ENCODE measurements at regions not wholly inside any gene's neighbourhood (a gene's known extent, or its start where the extent isn't known, plus 50 kb on each side); places are given as distances from the start of the nearest gene placed in this dataset.

DNA sequence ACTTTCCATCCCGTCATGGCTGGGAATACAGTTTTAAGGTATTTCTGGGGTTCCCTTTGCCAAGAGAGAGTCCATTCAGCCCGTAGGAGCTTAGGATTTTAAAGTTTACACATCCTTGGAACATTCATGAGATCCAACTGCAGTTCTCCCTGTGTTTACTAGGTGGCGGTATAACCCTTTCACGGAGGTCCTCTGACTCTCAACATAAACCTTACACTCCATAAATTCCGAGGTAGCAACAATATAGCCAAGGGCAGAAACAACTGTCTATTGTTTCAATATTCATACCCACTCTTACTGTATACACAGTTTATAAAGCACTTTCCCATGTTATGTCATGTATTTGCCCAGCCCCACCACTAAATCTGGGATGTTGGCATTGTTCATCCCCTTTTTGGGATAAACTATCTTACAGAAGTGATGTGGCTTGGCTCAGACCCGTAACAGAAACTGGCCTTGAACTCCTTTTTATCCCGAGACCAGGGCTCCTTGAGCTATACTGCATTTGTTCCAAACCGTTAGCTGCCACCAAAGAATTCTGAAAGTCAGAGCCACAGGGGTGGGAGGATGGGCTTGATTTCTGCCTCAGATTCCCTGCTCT is 69.2 kb upstream of the COL6A5 start:
- TF ChIP-seq EZH2phosphoT487 (conservative IDR thresholded peaks at IDR 0.05; ENCODE audit: low read length) = no peak
- TF ChIP-seq, protein P1, sequence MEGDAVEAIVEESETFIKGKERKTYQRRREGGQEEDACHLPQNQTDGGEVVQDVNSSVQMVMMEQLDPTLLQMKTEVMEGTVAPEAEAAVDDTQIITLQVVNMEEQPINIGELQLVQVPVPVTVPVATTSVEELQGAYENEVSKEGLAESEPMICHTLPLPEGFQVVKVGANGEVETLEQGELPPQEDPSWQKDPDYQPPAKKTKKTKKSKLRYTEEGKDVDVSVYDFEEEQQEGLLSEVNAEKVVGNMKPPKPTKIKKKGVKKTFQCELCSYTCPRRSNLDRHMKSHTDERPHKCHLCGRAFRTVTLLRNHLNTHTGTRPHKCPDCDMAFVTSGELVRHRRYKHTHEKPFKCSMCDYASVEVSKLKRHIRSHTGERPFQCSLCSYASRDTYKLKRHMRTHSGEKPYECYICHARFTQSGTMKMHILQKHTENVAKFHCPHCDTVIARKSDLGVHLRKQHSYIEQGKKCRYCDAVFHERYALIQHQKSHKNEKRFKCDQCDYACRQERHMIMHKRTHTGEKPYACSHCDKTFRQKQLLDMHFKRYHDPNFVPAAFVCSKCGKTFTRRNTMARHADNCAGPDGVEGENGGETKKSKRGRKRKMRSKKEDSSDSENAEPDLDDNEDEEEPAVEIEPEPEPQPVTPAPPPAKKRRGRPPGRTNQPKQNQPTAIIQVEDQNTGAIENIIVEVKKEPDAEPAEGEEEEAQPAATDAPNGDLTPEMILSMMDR (IDR thresholded peaks at IDR 0.05; ENCODE audit: insufficient read depth, low read length, poor library complexity, severe bottlenecking) = peak; percentile 69
- Histone ChIP-seq H3K27ac (ENCODE audit: low read depth, low read length) (no peak overlapping the region), H3K4me2 (ENCODE audit: low read depth, low read length, poor library complexity, severe bottlenecking) (no peak overlapping the region), H3K36me3 (ENCODE audit: low read length) (no peaks in the 10 kb centered on the region), H3K9ac (ENCODE audit: low read length) (no peak overlapping the region), H3K79me2 (ENCODE audit: insufficient read depth, low read length) (no peaks in the 10 kb centered on the region), H4K20me1 (ENCODE audit: low read depth, low read length) (no peaks in the 10 kb centered on the region), H3K9me3 (ENCODE audit: insufficient read depth, low read length) (no peaks in the 10 kb centered on the region), H3F3A (ENCODE audit: insufficient read depth) (no peaks in the 10 kb centered on the region), H3K4me3 (ENCODE audit: insufficient read depth, low read length, poor library complexity, severe bottlenecking) (no peak overlapping the region), H3K9me2 (replicated peaks; ENCODE audit: insufficient read depth, low read length) (no peaks in the 10 kb centered on the region), H3K27me3 (ENCODE audit: low read length) (no peaks in the 10 kb centered on the region), H2AFZ (ENCODE audit: low read depth, low read length, severe bottlenecking) (no peak overlapping the region)

DNA sequence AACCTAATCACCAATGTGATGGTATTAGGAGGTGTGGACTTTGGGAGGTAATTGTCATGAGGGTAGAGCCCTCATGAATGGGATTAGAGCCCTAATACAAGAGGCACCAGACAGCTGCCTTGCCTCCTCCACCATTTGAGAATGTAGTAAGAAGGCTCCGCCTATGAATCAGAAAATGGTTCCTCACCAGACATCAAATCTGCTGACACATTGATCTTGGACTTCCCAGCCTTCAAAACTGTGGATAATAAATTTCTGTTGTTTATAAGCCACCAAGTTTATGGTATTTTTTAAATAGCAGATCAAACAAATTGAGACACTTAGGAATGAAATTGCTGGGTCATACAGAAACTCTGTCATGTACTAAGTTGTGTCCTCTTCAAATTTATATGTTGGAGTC is 56.8 kb upstream of the COL6A5 start:
- Histone ChIP-seq H4K20me1 (ENCODE audit: low read depth, low read length) (no peaks in the 10 kb centered on the region), H3K9me3 (ENCODE audit: insufficient read depth, low read length) (no peaks in the 10 kb centered on the region), H3K9ac (ENCODE audit: low read length) (no peak overlapping the region), H3K79me2 (ENCODE audit: insufficient read depth, low read length) (no peaks in the 10 kb centered on the region), H3K4me3 (ENCODE audit: insufficient read depth, low read length, poor library complexity, severe bottlenecking) (no peak overlapping the region), H2AFZ (ENCODE audit: low read depth, low read length, severe bottlenecking) (no peak overlapping the region), H3K4me2 (ENCODE audit: low read depth, low read length, poor library complexity, severe bottlenecking) (no peak overlapping the region), H3F3A (ENCODE audit: insufficient read depth) (no peaks in the 10 kb centered on the region), H3K27me3 (ENCODE audit: low read length) (no peaks in the 10 kb centered on the region), H3K9me2 (replicated peaks; ENCODE audit: insufficient read depth, low read length) (no peaks in the 10 kb centered on the region), H3K27ac (ENCODE audit: low read depth, low read length) (no peak overlapping the region), H3K36me3 (ENCODE audit: low read length) (no peaks in the 10 kb centered on the region)
- TF ChIP-seq, protein P1 (IDR thresholded peaks at IDR 0.05; ENCODE audit: insufficient read depth, low read length, poor library complexity, severe bottlenecking) = no peak
- TF ChIP-seq EZH2phosphoT487 (conservative IDR thresholded peaks at IDR 0.05; ENCODE audit: low read length) = no peak

DNA sequence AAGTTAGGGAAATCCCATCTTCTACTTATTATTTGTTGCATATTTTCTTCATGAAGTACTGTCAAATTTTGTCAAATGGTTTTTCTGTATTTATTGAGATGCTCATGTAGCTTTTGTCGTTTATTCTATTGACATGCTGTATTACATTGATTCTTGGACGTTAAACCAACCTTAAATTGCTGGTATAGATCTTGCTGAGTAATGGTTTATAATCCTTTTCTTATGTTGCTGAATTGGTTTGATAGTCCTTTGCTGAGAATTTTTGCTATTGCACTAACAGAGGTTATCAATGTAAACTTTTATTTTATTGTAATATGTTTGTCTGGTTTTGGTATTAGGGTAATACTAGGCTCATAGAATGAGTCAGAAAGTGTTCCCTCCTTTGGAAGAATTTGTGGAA is 54.3 kb upstream of the COL6A5 start:
- no peak overlapping the region for H2AFZ ChIP-seq (ENCODE audit: low read depth, low read length, severe bottlenecking)
- H3K9ac ChIP-seq (ENCODE audit: low read length) = no peak overlapping the region
- no peak for TF ChIP-seq EZH2phosphoT487 (conservative IDR thresholded peaks at IDR 0.05; ENCODE audit: low read length)
- H4K20me1 ChIP-seq (ENCODE audit: low read depth, low read length) = no peaks in the 10 kb centered on the region
- H3K36me3 ChIP-seq (ENCODE audit: low read length) = no peaks in the 10 kb centered on the region
- H3K27me3 ChIP-seq (ENCODE audit: low read length) = no peaks in the 10 kb centered on the region
- H3K9me2 ChIP-seq (replicated peaks; ENCODE audit: insufficient read depth, low read length) = no peaks in the 10 kb centered on the region
- no peak overlapping the region for H3K4me3 ChIP-seq (ENCODE audit: insufficient read depth, low read length, poor library complexity, severe bottlenecking)
- H3K4me2 ChIP-seq (ENCODE audit: low read depth, low read length, poor library complexity, severe bottlenecking) = no peak overlapping the region
- no peaks in the 10 kb centered on the region for H3K9me3 ChIP-seq (ENCODE audit: insufficient read depth, low read length)
- H3F3A ChIP-seq (ENCODE audit: insufficient read depth) = no peaks in the 10 kb centered on the region
- no peaks in the 10 kb centered on the region for H3K79me2 ChIP-seq (ENCODE audit: insufficient read depth, low read length)
- no peak overlapping the region for H3K27ac ChIP-seq (ENCODE audit: low read depth, low read length)

DNA sequence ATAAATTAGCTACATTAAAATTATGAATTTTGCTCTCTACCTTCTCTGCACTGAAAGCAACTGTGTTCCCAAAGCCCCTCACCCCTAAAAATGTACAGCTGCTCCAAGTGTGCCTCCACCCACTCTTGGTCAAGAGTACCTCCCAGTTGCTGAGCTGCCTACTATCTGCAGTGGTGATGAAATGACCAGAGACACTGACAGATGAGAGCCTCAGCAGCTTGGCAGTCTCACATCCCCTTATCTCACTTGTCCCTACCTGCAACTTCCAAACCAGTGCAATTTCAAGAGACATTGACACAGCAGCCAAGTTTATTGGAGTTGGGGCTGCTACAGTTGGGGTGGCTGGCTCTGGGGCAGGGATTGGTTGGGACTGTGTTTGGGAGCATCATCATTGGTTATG is 52.2 kb upstream of the COL6A5 start:
- no peak overlapping the region for H3K4me3 ChIP-seq (ENCODE audit: insufficient read depth, low read length, poor library complexity, severe bottlenecking)
- no peaks in the 10 kb centered on the region for H3K36me3 ChIP-seq (ENCODE audit: low read length)
- H4K20me1 ChIP-seq (ENCODE audit: low read depth, low read length) = no peaks in the 10 kb centered on the region
- no peak overlapping the region for H3K9ac ChIP-seq (ENCODE audit: low read length)
- no peak overlapping the region for H3K27ac ChIP-seq (ENCODE audit: low read depth, low read length)
- no peaks in the 10 kb centered on the region for H3K9me3 ChIP-seq (ENCODE audit: insufficient read depth, low read length)
- H3K4me2 ChIP-seq (ENCODE audit: low read depth, low read length, poor library complexity, severe bottlenecking) = no peak overlapping the region
- no peaks in the 10 kb centered on the region for H3K9me2 ChIP-seq (replicated peaks; ENCODE audit: insufficient read depth, low read length)
- H3F3A ChIP-seq (ENCODE audit: insufficient read depth) = no peaks in the 10 kb centered on the region
- H3K79me2 ChIP-seq (ENCODE audit: insufficient read depth, low read length) = no peaks in the 10 kb centered on the region
- TF ChIP-seq, protein P1 (IDR thresholded peaks at IDR 0.05; ENCODE audit: insufficient read depth, low read length, poor library complexity, severe bottlenecking) = no peak
- TF ChIP-seq EZH2phosphoT487 (conservative IDR thresholded peaks at IDR 0.05; ENCODE audit: low read length) = no peak
- H2AFZ ChIP-seq (ENCODE audit: low read depth, low read length, severe bottlenecking) = no peak overlapping the region
- no peaks in the 10 kb centered on the region for H3K27me3 ChIP-seq (ENCODE audit: low read length)

All from SU-DHL-6 (cell line).